Tibial artery (tissue), 4 donors: ENCODE measurements at regions not wholly inside any gene's neighbourhood (a gene's known extent, or its start where the extent isn't known, plus 50 kb on each side); places are given as distances from the start of the nearest gene placed in this dataset.
"Not testable (repeated sequence)": the region's sequence is repeated elsewhere in the genome, so short reads cannot be mapped to it uniquely, and the experiment has no call there.

ENCODE experiments used
- DNase-seq, 2 donors: peaks; one replicate each; pipeline ENCODE4 v3.0.0-alpha.2; 2019
- H3K27ac ChIP-seq, 2 donors: fragments of 200-600 bp; sonication (generic) in 1 of 2; 1 replicate in 1 of 2; 2 replicates in 1 of 2; pipeline ENCODE4 v1.5.1; 2018 to 2019; ENCODE audit warnings: mild to moderate bottlenecking in 1 of 2
- H3K27me3 ChIP-seq, 2 donors: fragments of 200-600 bp; sonication (generic) in 1 of 2; one replicate each; pipeline versions ENCODE4 v1.5.1 to v1.6.0; 2016 to 2019
- H3K36me3 ChIP-seq, 3 donors: fragments of 200-600 bp; sonication (generic) in 2 of 3; one replicate each; pipeline ENCODE4 v1.5.1; 2016 to 2019; ENCODE audit warnings: mild to moderate bottlenecking in 2 of 3
- H3K4me1 ChIP-seq, 4 donors: fragments of 200-600 bp; sonication (generic) in 2 of 4; 1 replicate in 3 of 4; 2 replicates in 1 of 4; pipeline ENCODE4 v1.5.1; 2016 to 2019
- H3K4me3 ChIP-seq, 2 donors: fragments of 200-600 bp; sonication (generic) in 1 of 2; 1 replicate in 1 of 2; 2 replicates in 1 of 2; pipeline ENCODE4 v1.5.1; 2018 to 2019; ENCODE audit warnings: mild to moderate bottlenecking in 2 of 2
- H3K9me3 ChIP-seq, 3 donors: fragments of 200-600 bp; sonication (generic) in 1 of 3; one replicate each; pipeline ENCODE4 v1.5.1; 2016 to 2019
- CTCF ChIP-seq, 2 experiments: fragments of 200-600 bp in 1 of 2; fragments of 450-650 bp in 1 of 2; IDR thresholded peaks; one replicate each; pipeline ENCODE4 v1.5.1; 2017 to 2019; ENCODE audit warnings: antibody characterized with exemption in 2 of 2, mild to moderate bottlenecking in 1 of 2, moderate library complexity in 1 of 2
- intact Hi-C: fragments of 100-400 bp; cut with DNase I; formaldehyde crosslinking; loops from one replicate; pipeline ENCODE4 v1.15.0; 2023; ENCODE audit warnings: low total_unique reads

GRCh38 chr21:14825514-14825974 lies 239.3 kb downstream of the NRIP1 start:
- Histone ChIP-seq H3K4me3 (no peak overlapping the region), H3K36me3 (no peaks in the 10 kb centered on the region), H3K27me3 (no peaks in the 10 kb centered on the region), H3K9me3 (no peaks in the 10 kb centered on the region), H3K27ac (no peak overlapping the region), H3K4me1 (no peaks in the 10 kb centered on the region)
- DNase-seq, result no peak
- no peak for TF ChIP-seq CTCF (IDR thresholded peaks at IDR 0.05)
- intact Hi-C loops, result no loop called here

- intact Hi-C loops, result no loop called here
- no peak for DNase-seq
- no peak for TF ChIP-seq CTCF (IDR thresholded peaks at IDR 0.05)
- no peaks in the 10 kb centered on the region for H3K36me3 ChIP-seq
- no peaks in the 10 kb centered on the region for H3K4me1 ChIP-seq
- H3K4me3 ChIP-seq, result no peak overlapping the region
- H3K27ac ChIP-seq, result no peak overlapping the region
- H3K9me3 ChIP-seq, result no peaks in the 10 kb centered on the region
- no peaks in the 10 kb centered on the region for H3K27me3 ChIP-seq
These were observed 240.7 kb downstream of the NRIP1 start for GRCh38 chr21:14824126-14824525.

- H3K4me1 ChIP-seq, result no peaks in the 10 kb centered on the region
- no peaks in the 10 kb centered on the region for H3K27me3 ChIP-seq
- H3K4me3 ChIP-seq, result no peak overlapping the region
- no peak overlapping the region for H3K27ac ChIP-seq
- intact Hi-C loops, result no loop called here
- no peak for DNase-seq
- H3K9me3 ChIP-seq, result no peaks in the 10 kb centered on the region
- TF ChIP-seq CTCF (IDR thresholded peaks at IDR 0.05), result no peak
- no peaks in the 10 kb centered on the region for H3K36me3 ChIP-seq
These were observed 247.5 kb downstream of the NRIP1 start for GRCh38 chr21:14817311-14817710.

- Histone ChIP-seq H3K4me3 (no peak overlapping the region), H3K27me3 (no peaks in the 10 kb centered on the region), H3K4me1 (no peaks in the 10 kb centered on the region), H3K27ac (no peak overlapping the region), H3K36me3 (no peaks in the 10 kb centered on the region), H3K9me3 (peaks cover 0 to 5% (median 0%) of the 10 kb centered on the region in 3 donors)
- DNase-seq, result no peak
- intact Hi-C loops, result no loop called here
- TF ChIP-seq CTCF (IDR thresholded peaks at IDR 0.05), result no peak
These were observed 249.8 kb downstream of the NRIP1 start for GRCh38 chr21:14814991-14815390.

GRCh38 chr21:14814282-14814681 lies 250.5 kb downstream of the NRIP1 start:
- Histone ChIP-seq H3K9me3 (peaks cover 0 to 5% (median 0%) of the 10 kb centered on the region in 3 donors), H3K27me3 (no peaks in the 10 kb centered on the region), H3K36me3 (no peaks in the 10 kb centered on the region), H3K4me3 (no peak overlapping the region), H3K27ac (no peak overlapping the region), H3K4me1 (no peaks in the 10 kb centered on the region)
- DNase-seq, result no peak
- intact Hi-C loops, result no loop called here
- TF ChIP-seq CTCF (IDR thresholded peaks at IDR 0.05), result no peak

- H3K27me3 ChIP-seq, H3K27ac ChIP-seq, H3K4me3 ChIP-seq, intact Hi-C loops, H3K36me3 ChIP-seq, H3K4me1 ChIP-seq, DNase-seq: not testable (repeated sequence)
- H3K9me3 ChIP-seq, result peaks cover 0 to 12% (median 0%) of the 10 kb centered on the region in 3 donors
These were observed 258.1 kb upstream of the SAMSN1 start for GRCh38 chr21:14804170-14804569.
